CD4-positive, alpha-beta T cell (primary cell): ENCODE measurements at regions not wholly inside any gene's neighbourhood (a gene's known extent, or its start where the extent isn't known, plus 50 kb on each side); places are given as distances from the start of the nearest gene placed in this dataset.

Experiments
- ATAC-seq: fragments of 200-7000 bp; cut with Tn5 transposase; one replicate; pipeline ENCODE4 v1.10.0; 2022; ENCODE audit warnings: mild to moderate bottlenecking; ENCODE audit not compliant: poor library complexity
- CTCF ChIA-PET: fragments of 350-600 bp; sonication (Branson Sonifier 250); formaldehyde crosslinking; loops from one replicate; lab custom pipeline; 2021; ENCODE audit warnings: antibody characterized with exemption, inconsistent platforms; lab: Charles Lee
- POLR2A ChIA-PET: fragments of 350-600 bp; sonication (Branson Sonifier 250); formaldehyde crosslinking; loops from one replicate; lab custom pipeline; 2021; ENCODE audit warnings: antibody characterized with exemption, inconsistent platforms; lab: Charles Lee
- DNase-seq, 14 experiments: peaks; one replicate each; pipeline ENCODE4 v3.0.0-alpha.2; 2013 to 2020; ENCODE audit warnings: mixed read lengths in 2 of 14
- H3K27ac ChIP-seq, 2 donors: one replicate each; pipeline versions ENCODE4 v1.5.1 to v1.7.0; 2013; ENCODE audit warnings: low read length in 2 of 2, low read depth in 1 of 2, mild to moderate bottlenecking in 1 of 2
- H3K27me3 ChIP-seq, 2 experiments: 1 replicate in 1 of 2; 2 replicates in 1 of 2; pipeline versions ENCODE4 v1.6.1 to v1.7.0; 2013; ENCODE audit warnings: low read length in 2 of 2, control low read depth in 1 of 2, mild to moderate bottlenecking in 1 of 2, moderate library complexity in 1 of 2; ENCODE audit not compliant: insufficient read depth in 2 of 2, control insufficient read depth in 1 of 2
- H3K36me3 ChIP-seq: one replicate; pipeline ENCODE4 v1.6.1; 2013; ENCODE audit warnings: low read length, control low read depth; ENCODE audit not compliant: insufficient read depth
- H3K4me1 ChIP-seq: one replicate; pipeline ENCODE4 v1.6.1; 2013; ENCODE audit warnings: low read length, control low read depth; ENCODE audit not compliant: insufficient read depth
- H3K4me3 ChIP-seq: one replicate; pipeline ENCODE4 v1.5.1; 2013; ENCODE audit warnings: mild to moderate bottlenecking, low read length, moderate library complexity
- H3K9me3 ChIP-seq, 2 experiments: 1 replicate in 1 of 2; 2 replicates in 1 of 2; pipeline versions ENCODE4 v1.6.1 to v1.7.0; 2013; ENCODE audit warnings: low read length in 2 of 2, mild to moderate bottlenecking in 2 of 2, control low read depth in 1 of 2, moderate library complexity in 1 of 2; ENCODE audit not compliant: control insufficient read depth in 1 of 2, insufficient read depth in 1 of 2
- H3K27ac Mint-ChIP-seq: one replicate; pipeline ENCODE4 v1.8.0; 2020; ENCODE audit warnings: mixed read lengths
- H3K27me3 Mint-ChIP-seq: one replicate; pipeline ENCODE4 v1.8.0; 2021; ENCODE audit warnings: mixed read lengths
- H3K36me3 Mint-ChIP-seq: one replicate; pipeline ENCODE4 v1.8.0; 2021; ENCODE audit warnings: low read depth, mixed read lengths
- H3K4me1 Mint-ChIP-seq: one replicate; pipeline ENCODE4 v1.8.0; 2021; ENCODE audit warnings: low read depth, mixed read lengths
- H3K4me3 Mint-ChIP-seq: one replicate; pipeline ENCODE4 v1.8.0; 2020; ENCODE audit warnings: mild to moderate bottlenecking, mixed read lengths
- H3K9me3 Mint-ChIP-seq: one replicate; pipeline ENCODE4 v1.8.0; 2020; ENCODE audit warnings: mixed read lengths
- CTCF ChIP-seq: fragments of 200-600 bp; IDR thresholded peaks from one replicate; pipeline ENCODE4 v1.8.0; 2022; ENCODE audit warnings: antibody characterized with exemption, mild to moderate bottlenecking
- intact Hi-C, 2 experiments: fragments of 100-400 bp; cut with DNase I in 1 of 2; cut with micrococcal nuclease in 1 of 2; formaldehyde crosslinking; loops; one replicate each; pipeline versions ENCODE4 v1.15.1 to v1.9.0; 2023 to 2025; cut with DNase I, micrococcal nuclease

DNA sequence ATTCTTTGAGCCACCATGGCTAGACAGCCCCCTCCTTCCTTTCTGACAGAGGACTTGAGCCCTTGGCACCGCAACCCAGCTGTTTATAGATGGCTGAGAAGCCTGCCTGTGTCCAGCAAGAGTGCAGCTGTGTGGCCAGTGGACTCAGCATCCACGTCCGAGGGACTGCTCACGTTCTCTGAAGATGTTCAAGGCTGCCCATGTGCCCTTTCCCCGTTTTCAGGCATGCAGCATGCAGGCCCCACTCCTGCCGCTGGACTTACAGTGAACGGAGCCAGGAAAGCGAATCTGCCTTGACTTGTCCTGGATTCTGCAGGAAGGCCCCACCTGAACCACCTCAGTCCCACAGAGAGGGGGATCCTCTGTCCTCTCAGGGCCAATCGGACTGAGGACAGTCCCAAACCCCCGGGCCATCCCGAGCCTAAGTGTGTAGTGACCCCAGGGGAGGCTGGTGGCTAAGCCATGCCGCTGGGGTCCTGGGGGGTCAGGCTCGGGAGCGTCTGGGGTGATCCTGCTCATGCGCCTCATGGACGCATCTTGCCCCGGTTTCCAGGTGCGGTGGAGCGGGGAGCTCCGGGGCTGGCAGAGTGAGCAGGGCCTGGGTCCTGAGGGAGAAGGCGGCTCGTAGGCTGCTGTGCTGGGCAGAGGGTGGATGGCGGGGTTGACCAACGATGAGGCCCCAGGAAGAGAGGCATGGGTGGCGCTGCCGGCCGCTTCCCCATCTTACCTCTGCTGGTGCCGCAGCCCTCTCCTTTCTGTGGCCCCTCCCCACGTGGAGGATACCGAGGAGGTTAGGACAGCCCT lies 170.7 kb downstream of the CTTN start:
- Histone ChIP-seq H3K9me3 (no peaks in the 10 kb centered on the region), H3K27me3 (peaks cover 10 to 23% of the 10 kb centered on the region in 2 experiments), H3K4me3 (no peak overlapping the region), H3K4me1 (peaks cover 4% of the 10 kb centered on the region), H3K27ac (no peak overlapping the region), H3K36me3 (no peaks in the 10 kb centered on the region)
- no peaks in the 10 kb centered on the region for H3K4me1 Mint-ChIP-seq
- no peak for DNase-seq
- ChIA-PET POLR2A (no interaction called here), CTCF (no interaction called here)
- no peak for TF ChIP-seq CTCF
- no peaks in the 10 kb centered on the region for H3K36me3 Mint-ChIP-seq
- intact Hi-C loops = no loop called here
- ATAC-seq = no peak
- H3K4me3 Mint-ChIP-seq = no peak overlapping the region
- peaks cover 49% of the 10 kb centered on the region for H3K27me3 Mint-ChIP-seq
- no peaks in the 10 kb centered on the region for H3K9me3 Mint-ChIP-seq
- H3K27ac Mint-ChIP-seq = no peak overlapping the region

GRCh38 chr11:70569618-70569890 lies 171.2 kb downstream of the CTTN start:
- H3K9me3 ChIP-seq = no peaks in the 10 kb centered on the region
- H3K9me3 Mint-ChIP-seq = no peaks in the 10 kb centered on the region
- DNase-seq = no peak
- TF ChIP-seq CTCF = no peak
- no peak overlapping the region for H3K4me3 ChIP-seq
- H3K4me1 ChIP-seq = peaks cover 4% of the 10 kb centered on the region
- H3K36me3 ChIP-seq = no peaks in the 10 kb centered on the region
- intact Hi-C loops = no loop called here
- CTCF ChIA-PET = no interaction called here
- no peak overlapping the region for H3K27ac Mint-ChIP-seq
- ATAC-seq = no peak
- no peak overlapping the region for H3K27ac ChIP-seq
- peaks cover 10 to 23% of the 10 kb centered on the region in 2 experiments for H3K27me3 ChIP-seq
- peaks cover 49% of the 10 kb centered on the region for H3K27me3 Mint-ChIP-seq
- no peaks in the 10 kb centered on the region for H3K36me3 Mint-ChIP-seq
- no peak overlapping the region for H3K4me3 Mint-ChIP-seq
- POLR2A ChIA-PET = no interaction called here
- H3K4me1 Mint-ChIP-seq = no peaks in the 10 kb centered on the region

DNA sequence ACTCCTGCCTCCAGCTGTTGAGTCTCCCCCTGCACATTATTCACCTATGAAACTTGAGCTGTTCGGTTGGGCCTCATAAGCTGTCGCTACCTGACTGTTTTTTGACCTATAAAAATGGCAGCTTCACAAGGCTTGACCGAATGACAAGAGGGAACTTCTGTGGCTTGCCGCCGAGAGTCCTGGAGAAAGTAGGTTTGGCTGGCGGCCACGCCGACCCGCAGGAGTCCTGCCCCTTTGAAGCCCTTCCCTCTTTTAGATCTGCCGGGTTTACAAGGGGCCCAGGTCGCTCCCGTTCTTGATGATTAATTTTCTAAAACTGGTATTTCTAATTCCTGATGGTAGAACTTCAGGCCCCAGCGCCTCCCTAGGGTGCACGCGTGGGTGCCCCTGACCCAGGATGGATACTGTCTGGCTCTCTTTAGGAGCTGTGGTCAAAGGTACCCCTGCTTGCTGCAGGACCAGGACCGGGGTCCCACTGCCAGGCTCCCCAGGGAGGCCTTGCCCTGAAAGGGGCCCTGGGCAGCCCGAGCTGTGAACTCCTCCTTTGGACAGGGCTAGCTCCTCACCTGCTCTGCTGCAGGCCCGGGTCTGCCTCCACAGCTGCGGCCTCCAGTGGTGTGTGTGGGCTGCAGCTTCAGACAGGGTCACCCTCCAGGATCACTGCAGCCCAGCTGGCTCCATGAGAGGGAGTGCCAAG lies 171.8 kb downstream of the CTTN start:
- intact Hi-C loops = no loop called here
- peaks cover 4% of the 10 kb centered on the region for H3K4me1 ChIP-seq
- Mint-ChIP-seq H3K4me3 (no peak overlapping the region), H3K9me3 (no peaks in the 10 kb centered on the region), H3K4me1 (no peaks in the 10 kb centered on the region), H3K27me3 (peaks cover 54% of the 10 kb centered on the region), H3K27ac (no peak overlapping the region), H3K36me3 (no peaks in the 10 kb centered on the region)
- no peak overlapping the region for H3K4me3 ChIP-seq
- POLR2A ChIA-PET = no interaction called here
- no peak overlapping the region for H3K27ac ChIP-seq
- ATAC-seq (no peak), DNase-seq (no peak)
- H3K36me3 ChIP-seq = no peaks in the 10 kb centered on the region
- H3K9me3 ChIP-seq = no peaks in the 10 kb centered on the region
- peaks cover 10 to 19% of the 10 kb centered on the region in 2 experiments for H3K27me3 ChIP-seq
- no peak for TF ChIP-seq CTCF
- CTCF ChIA-PET = no interaction called here
